ENCODE measurements at regions not wholly inside any gene's neighbourhood (a gene's known extent, or its start where the extent isn't known, plus 50 kb on each side); places are given as distances from the start of the nearest gene placed in this dataset.

DNA sequence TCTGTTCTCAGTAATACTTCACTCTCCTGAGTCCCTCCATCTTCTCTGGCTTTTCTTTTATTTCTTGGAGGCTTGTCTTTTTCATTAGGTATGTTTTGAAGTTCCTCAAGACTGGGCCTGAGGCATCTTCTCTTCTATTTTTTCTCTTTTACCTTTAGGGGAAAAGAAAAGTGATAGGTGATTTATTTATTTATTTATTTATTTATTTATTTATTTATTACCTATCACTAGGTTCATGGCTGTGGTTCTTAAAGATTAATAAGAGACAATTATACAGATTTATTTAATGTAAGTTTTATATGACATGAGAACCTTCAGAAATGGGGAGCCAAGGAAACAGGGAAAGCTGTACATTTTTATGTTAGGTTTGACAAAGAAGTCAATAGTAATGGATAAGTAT, 330.3 kb upstream of the RBMS3 start:
- H3K4me1 ChIP-seq = no peaks in the 10 kb centered on the region

DNA sequence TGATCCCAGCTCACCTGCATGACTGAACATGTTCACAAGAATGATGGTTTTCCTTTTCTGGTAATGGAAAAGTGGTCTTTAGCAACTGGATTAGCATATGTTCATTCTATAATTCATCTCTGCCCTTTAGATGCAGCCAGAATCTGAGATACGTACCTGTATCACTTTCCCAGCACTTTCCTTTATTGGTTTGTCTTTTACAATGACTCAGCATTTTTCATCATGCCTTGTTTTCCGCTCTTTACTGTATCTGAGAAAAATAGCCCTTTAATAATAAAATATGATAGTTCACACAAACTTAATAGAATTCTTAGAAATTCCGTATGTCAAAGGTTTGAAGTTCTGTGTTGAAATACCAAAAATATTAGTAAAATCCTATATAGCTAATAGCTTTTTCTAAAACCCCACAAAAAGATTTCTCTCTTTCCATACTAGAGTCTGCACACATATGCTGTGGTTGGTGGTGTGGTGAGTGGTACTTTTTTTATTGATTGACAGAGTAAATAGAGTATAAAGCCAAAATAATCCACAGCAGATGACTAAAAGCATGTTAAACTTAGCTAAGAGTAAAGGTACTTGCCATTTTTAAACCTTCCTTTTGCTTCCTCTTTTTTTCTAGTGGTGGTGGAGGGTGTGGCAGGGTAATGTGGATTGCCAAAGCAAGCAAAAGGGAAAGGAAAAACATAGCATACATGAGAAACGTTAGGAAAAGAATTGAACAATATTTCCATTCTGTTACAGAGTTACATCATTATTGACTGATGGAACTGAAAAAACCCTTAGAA, 328.9 kb upstream of the RBMS3 start:
- WGBS, 2 donors = 73 to 74% methylated on average over 4 of the region's 4 CpGs
- no peak for DNase-seq
- ATAC-seq (ENCODE audit: low FRiP score in 2 of 2) = no peak

More for the DNA sequence above, 330.3 kb upstream of the RBMS3 start:
- no peak for ATAC-seq (ENCODE audit: low FRiP score in 2 of 2)
- TF ChIP-seq POLR2A (IDR thresholded peaks at IDR 0.05) (no peak), EP300 (IDR thresholded peaks at IDR 0.05) (no peak), POLR2AphosphoS5 (IDR thresholded peaks at IDR 0.05) (no peak)
- TF ChIP-seq, protein P1, sequence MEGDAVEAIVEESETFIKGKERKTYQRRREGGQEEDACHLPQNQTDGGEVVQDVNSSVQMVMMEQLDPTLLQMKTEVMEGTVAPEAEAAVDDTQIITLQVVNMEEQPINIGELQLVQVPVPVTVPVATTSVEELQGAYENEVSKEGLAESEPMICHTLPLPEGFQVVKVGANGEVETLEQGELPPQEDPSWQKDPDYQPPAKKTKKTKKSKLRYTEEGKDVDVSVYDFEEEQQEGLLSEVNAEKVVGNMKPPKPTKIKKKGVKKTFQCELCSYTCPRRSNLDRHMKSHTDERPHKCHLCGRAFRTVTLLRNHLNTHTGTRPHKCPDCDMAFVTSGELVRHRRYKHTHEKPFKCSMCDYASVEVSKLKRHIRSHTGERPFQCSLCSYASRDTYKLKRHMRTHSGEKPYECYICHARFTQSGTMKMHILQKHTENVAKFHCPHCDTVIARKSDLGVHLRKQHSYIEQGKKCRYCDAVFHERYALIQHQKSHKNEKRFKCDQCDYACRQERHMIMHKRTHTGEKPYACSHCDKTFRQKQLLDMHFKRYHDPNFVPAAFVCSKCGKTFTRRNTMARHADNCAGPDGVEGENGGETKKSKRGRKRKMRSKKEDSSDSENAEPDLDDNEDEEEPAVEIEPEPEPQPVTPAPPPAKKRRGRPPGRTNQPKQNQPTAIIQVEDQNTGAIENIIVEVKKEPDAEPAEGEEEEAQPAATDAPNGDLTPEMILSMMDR (IDR thresholded peaks at IDR 0.05) = no peak
- H3K27ac ChIP-seq = no peak overlapping the region
- H3K36me3 ChIP-seq = no peaks in the 10 kb centered on the region
- H3K9me3 ChIP-seq = no peaks in the 10 kb centered on the region
- H3K27me3 ChIP-seq = no peaks in the 10 kb centered on the region
- no peak overlapping the region for H3K4me3 ChIP-seq
- no peak for DNase-seq

DNA sequence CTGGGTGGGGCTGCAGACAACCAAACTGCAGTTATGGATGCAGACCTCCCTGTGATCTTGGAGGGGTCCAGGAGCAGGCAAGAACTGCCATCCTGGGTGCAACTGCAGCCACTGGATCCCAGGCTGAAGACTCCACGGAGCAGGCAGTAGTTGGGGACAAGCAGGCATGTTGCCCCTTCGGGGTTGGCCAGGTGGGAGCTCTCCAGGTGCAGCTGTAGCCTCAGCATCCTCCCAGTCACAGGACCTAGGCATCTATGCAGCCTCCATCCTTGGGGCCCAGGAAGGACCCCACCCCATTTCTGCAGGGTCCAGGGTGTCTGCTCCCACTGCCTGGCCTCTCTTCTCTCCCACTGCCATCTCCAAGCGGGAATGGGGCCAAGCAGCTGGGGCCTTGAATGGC, 322.2 kb upstream of the RBMS3 start:
- Histone ChIP-seq H3K4me1 (no peaks in the 10 kb centered on the region), H3K9me3 (no peaks in the 10 kb centered on the region), H3K4me3 (no peak overlapping the region), H3K27me3 (no peaks in the 10 kb centered on the region), H3K36me3 (no peaks in the 10 kb centered on the region), H3K27ac (no peak overlapping the region)
- ATAC-seq (ENCODE audit: low FRiP score in 2 of 2) (peak in 1 of 2 donors; percentile 30), DNase-seq (no peak)
- WGBS, 2 donors = 90 to 100% methylated on average over 1 to 3 of the region's 3 CpGs
- no peak for TF ChIP-seq EP300 (IDR thresholded peaks at IDR 0.05)
- no peak for TF ChIP-seq POLR2A (IDR thresholded peaks at IDR 0.05)
- no peak for TF ChIP-seq POLR2AphosphoS5 (IDR thresholded peaks at IDR 0.05)
- TF ChIP-seq, protein P1 (IDR thresholded peaks at IDR 0.05) = no peak

More for the DNA sequence above, 328.9 kb upstream of the RBMS3 start:
- H3K4me1 ChIP-seq = no peaks in the 10 kb centered on the region
- TF ChIP-seq, protein P1 (IDR thresholded peaks at IDR 0.05) = peak in 1 of 6 experiments; percentile 5
- no peak for TF ChIP-seq EP300 (IDR thresholded peaks at IDR 0.05)
- no peak overlapping the region for H3K27ac ChIP-seq
- H3K9me3 ChIP-seq = no peaks in the 10 kb centered on the region
- H3K4me3 ChIP-seq = no peak overlapping the region
- H3K36me3 ChIP-seq = no peaks in the 10 kb centered on the region
- H3K27me3 ChIP-seq = no peaks in the 10 kb centered on the region

DNA sequence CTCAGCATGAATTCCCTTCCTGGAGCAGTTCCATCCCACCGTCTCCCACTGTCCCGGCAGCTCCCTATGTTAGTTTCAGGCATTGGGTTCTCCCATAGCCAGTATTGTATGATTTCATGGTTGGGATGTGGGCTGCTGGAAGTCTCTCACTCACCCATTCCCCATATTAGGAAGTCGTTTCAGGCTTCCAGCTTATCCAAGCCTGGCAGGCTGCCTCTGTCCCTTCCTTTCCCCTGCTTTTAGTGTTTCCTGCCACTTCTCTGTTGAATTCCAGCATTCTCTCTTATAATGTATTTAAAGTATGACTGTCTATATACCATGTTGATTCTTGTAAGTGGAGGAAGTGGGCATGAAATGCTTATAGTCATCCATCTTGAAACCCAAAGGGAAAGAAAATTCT, 309.7 kb upstream of the RBMS3 start:
- H3K9me3 ChIP-seq = peaks cover 0 to 14% (median 4%) of the 10 kb centered on the region in 4 donors
- no peaks in the 10 kb centered on the region for H3K27me3 ChIP-seq
- no peak overlapping the region for H3K27ac ChIP-seq
- H3K4me1 ChIP-seq = no peaks in the 10 kb centered on the region
- H3K36me3 ChIP-seq = no peaks in the 10 kb centered on the region
- DNase-seq (no peak), ATAC-seq (ENCODE audit: low FRiP score in 2 of 2) (no peak)
- TF ChIP-seq EP300 (IDR thresholded peaks at IDR 0.05) = no peak
- no peak for TF ChIP-seq POLR2AphosphoS5 (IDR thresholded peaks at IDR 0.05)
- TF ChIP-seq POLR2A (IDR thresholded peaks at IDR 0.05) = no peak
- TF ChIP-seq, protein P1 (IDR thresholded peaks at IDR 0.05) = no peak
- 52 to 56% methylated on average over 3 of the region's 3 CpGs for WGBS, 2 donors
- H3K4me3 ChIP-seq = no peak overlapping the region

DNA sequence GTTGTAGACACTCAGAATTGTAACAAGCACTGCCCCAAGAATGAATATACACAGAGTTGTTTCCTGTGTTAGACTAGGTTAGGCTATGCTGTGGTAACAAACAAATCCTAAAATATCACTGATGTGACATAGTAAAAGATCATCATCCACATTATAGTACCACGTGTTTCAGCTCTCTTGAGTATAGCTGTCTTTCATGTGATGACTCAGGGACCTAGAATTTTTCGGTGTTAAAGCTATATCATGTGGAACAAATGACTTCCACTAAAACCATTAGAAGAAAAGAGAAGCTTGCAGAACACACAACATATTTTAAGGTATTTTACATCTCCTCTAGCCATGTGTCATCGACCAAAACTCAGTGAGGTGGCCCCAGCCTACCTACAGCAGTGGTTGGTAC, 307.9 kb upstream of the RBMS3 start:
- Histone ChIP-seq H3K36me3 (no peaks in the 10 kb centered on the region), H3K9me3 (peaks cover 0 to 14% (median 4%) of the 10 kb centered on the region in 4 donors), H3K27ac (no peak overlapping the region), H3K4me1 (no peaks in the 10 kb centered on the region), H3K4me3 (no peak overlapping the region), H3K27me3 (no peaks in the 10 kb centered on the region)
- TF ChIP-seq, protein P1 (IDR thresholded peaks at IDR 0.05) = no peak
- TF ChIP-seq POLR2A (IDR thresholded peaks at IDR 0.05) (no peak), POLR2AphosphoS5 (IDR thresholded peaks at IDR 0.05) (no peak), EP300 (IDR thresholded peaks at IDR 0.05) (no peak)
- WGBS, 2 donors = 66 to 78% methylated on average over 3 of the region's 3 CpGs
- DNase-seq = no peak
- ATAC-seq (ENCODE audit: low FRiP score in 2 of 2) = no peak

All from upper lobe of left lung (tissue), 6 donors.